ENCODE measurements at regions not wholly inside any gene's neighbourhood (a gene's known extent, or its start where the extent isn't known, plus 50 kb on each side); places are given as distances from the start of the nearest gene placed in this dataset.
A peak's percentile ranks its signal among the peaks of the same experiment; 100 is the strongest.

DNA sequence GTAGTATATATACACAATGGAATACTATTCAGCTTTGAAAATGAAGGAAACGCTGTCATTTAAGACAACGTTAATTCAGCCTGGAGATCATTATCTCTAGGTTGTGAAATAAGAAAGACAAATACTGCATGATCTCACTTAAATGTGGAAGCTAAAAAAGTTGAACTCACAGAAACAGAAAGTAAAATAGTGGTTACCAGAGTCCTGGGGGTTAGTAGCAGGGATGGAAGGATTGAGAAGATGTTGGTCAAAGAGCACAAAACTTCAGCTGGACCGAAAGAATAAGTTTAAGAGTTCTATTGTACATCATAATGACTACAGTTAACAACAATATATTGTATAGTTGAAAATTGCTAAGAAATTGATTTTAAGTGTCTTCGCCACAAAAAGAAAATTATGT, 670.3 kb downstream of the NR4A2 start:
- TF ChIP-seq, protein P1, sequence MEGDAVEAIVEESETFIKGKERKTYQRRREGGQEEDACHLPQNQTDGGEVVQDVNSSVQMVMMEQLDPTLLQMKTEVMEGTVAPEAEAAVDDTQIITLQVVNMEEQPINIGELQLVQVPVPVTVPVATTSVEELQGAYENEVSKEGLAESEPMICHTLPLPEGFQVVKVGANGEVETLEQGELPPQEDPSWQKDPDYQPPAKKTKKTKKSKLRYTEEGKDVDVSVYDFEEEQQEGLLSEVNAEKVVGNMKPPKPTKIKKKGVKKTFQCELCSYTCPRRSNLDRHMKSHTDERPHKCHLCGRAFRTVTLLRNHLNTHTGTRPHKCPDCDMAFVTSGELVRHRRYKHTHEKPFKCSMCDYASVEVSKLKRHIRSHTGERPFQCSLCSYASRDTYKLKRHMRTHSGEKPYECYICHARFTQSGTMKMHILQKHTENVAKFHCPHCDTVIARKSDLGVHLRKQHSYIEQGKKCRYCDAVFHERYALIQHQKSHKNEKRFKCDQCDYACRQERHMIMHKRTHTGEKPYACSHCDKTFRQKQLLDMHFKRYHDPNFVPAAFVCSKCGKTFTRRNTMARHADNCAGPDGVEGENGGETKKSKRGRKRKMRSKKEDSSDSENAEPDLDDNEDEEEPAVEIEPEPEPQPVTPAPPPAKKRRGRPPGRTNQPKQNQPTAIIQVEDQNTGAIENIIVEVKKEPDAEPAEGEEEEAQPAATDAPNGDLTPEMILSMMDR (IDR thresholded peaks at IDR 0.05; ENCODE audit: insufficient read depth, low read length, severe bottlenecking), result no peak
- DNase-seq (ENCODE audit: low read depth), result no peak
- FAIRE-seq, result no peak
- H3K27me3 ChIP-seq (ENCODE audit: control insufficient read depth, insufficient read depth, low read length), result no peaks in the 10 kb centered on the region
- H3K4me3 ChIP-seq (ENCODE audit: low read depth, low read length), result no peak overlapping the region
- H3K36me3 ChIP-seq (ENCODE audit: control insufficient read depth, insufficient read depth, low read length), result no peaks in the 10 kb centered on the region

DNA sequence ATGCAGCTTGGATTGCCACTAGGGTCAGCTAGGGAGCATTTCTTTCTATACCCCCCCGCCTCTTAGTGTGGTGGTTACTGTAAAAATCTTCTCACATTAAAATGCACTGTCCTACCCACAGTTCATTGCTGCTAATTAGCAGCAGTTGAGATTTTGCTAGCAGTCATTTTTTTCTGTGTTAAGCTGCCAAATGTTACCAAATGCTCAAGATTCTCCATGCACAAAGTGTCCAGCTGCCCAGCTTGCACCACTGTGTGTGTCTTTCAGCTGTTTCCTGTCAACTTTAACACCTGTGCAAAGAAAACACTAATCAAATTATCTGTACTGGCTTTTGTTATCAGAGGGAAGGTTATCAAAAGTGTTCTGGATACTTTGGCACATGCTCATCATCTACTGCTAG, 679.3 kb downstream of the NR4A2 start:
- no peak for DNase-seq (ENCODE audit: low read depth)
- no peak for FAIRE-seq
- Histone ChIP-seq H3K36me3 (ENCODE audit: control insufficient read depth, insufficient read depth, low read length) (no peaks in the 10 kb centered on the region), H3K4me3 (ENCODE audit: low read depth, low read length) (no peak overlapping the region), H3K27me3 (ENCODE audit: control insufficient read depth, insufficient read depth, low read length) (no peaks in the 10 kb centered on the region)
- TF ChIP-seq, protein P1 (IDR thresholded peaks at IDR 0.05; ENCODE audit: insufficient read depth, low read length, severe bottlenecking), result no peak

DNA sequence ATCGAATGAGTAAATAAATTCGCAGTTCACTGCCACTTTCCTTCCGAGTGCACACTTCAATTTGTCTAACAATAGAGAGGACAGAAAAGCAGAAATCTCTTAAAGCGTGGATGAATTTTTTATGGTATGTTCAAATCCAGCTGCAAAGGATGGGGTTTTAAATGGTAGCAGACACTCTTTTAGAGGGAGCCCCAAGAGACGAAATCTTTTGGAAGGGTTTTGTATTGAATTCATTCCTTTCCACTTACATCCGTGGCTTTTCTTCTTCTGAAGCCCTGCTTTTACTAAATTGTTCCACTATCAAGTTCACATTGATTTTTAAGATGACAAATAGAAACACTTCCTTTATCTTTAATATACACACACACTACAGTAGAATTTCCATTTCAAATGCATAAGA, 680.7 kb downstream of the NR4A2 start:
- Histone ChIP-seq H3K27me3 (ENCODE audit: control insufficient read depth, insufficient read depth, low read length) (no peaks in the 10 kb centered on the region), H3K36me3 (ENCODE audit: control insufficient read depth, insufficient read depth, low read length) (no peaks in the 10 kb centered on the region), H3K4me3 (ENCODE audit: low read depth, low read length) (no peak overlapping the region)
- TF ChIP-seq, protein P1 (IDR thresholded peaks at IDR 0.05; ENCODE audit: insufficient read depth, low read length, severe bottlenecking), result no peak
- FAIRE-seq, result no peak
- DNase-seq (ENCODE audit: low read depth), result no peak

DNA sequence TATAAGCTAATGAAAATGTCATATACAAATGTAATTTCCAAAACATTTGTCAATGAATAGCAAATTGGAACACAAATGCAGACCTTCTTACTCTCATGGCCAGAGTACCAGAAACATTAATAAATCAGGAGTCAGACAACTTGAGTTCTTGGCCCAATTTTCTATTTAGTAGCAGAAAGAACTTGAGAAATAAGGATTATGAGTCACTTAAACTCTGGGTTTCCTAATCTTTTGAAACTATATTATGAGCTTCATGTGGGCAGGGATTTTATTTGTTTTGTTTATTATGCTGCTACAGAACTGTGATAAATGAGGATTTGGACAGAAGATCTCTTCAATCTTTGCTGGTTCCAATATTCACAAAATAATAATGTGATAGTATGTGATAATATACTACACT, 686.7 kb downstream of the NR4A2 start:
- H3K4me3 ChIP-seq (ENCODE audit: low read depth, low read length), result no peak overlapping the region
- no peaks in the 10 kb centered on the region for H3K36me3 ChIP-seq (ENCODE audit: control insufficient read depth, insufficient read depth, low read length)
- FAIRE-seq, result no peak
- H3K27me3 ChIP-seq (ENCODE audit: control insufficient read depth, insufficient read depth, low read length), result no peaks in the 10 kb centered on the region
- TF ChIP-seq, protein P1 (IDR thresholded peaks at IDR 0.05; ENCODE audit: insufficient read depth, low read length, severe bottlenecking), result no peak
- peak; percentile 21 for DNase-seq (ENCODE audit: low read depth)

DNA sequence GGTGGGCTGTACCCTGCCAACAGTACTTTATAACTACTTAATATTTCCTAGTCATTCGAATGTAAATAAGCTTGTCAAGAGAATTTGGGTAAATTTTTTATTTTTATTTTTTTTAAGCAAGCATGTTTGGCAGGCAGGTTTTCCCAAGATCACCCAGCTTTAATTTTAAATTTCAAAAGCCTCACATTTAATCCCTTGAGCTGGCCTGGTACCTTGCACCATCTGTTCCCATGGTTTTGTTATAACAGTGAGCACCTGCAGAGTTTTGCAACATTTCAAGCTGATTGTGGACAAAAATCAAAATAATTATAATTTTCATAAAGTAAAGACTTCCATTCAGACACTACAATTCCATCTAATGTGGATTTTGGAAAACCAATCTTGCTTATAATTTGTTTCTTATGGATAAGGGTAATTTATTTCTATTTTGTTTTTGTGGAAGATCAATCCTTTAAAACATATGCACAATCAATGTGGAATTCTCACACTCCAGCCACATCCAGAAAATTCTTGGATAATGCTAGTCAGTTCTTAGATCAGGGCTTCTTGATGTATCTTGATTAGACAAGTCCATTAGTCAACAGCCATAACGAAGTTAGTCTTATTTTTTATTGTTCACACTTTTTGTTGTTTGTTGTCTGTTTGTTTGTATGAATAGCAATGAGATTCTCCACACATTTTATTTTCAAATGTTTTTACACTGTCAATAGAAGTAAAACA, 689.3 kb downstream of the NR4A2 start:
- Histone ChIP-seq H3K4me3 (ENCODE audit: low read depth, low read length) (no peak overlapping the region), H3K27me3 (ENCODE audit: control insufficient read depth, insufficient read depth, low read length) (no peaks in the 10 kb centered on the region), H3K36me3 (ENCODE audit: control insufficient read depth, insufficient read depth, low read length) (no peaks in the 10 kb centered on the region)
- FAIRE-seq (no peak), DNase-seq (ENCODE audit: low read depth) (no peak)
- TF ChIP-seq, protein P1 (IDR thresholded peaks at IDR 0.05; ENCODE audit: insufficient read depth, low read length, severe bottlenecking), result no peak

Measured in bronchial epithelial cell (primary cell).